NCI-H345 treated with DMSO at 0.1 percent for 48 hours (cell line): ENCODE measurements at regions not wholly inside any gene's neighbourhood (a gene's known extent, or its start where the extent isn't known, plus 50 kb on each side); places are given as distances from the start of the nearest gene placed in this dataset.

Experiments used
- DNase-seq: peaks from one replicate; lab custom pipeline; 2025; ENCODE audit not compliant: unreplicated experiment; lab: John Stamatoyannopoulos, UW

DNA sequence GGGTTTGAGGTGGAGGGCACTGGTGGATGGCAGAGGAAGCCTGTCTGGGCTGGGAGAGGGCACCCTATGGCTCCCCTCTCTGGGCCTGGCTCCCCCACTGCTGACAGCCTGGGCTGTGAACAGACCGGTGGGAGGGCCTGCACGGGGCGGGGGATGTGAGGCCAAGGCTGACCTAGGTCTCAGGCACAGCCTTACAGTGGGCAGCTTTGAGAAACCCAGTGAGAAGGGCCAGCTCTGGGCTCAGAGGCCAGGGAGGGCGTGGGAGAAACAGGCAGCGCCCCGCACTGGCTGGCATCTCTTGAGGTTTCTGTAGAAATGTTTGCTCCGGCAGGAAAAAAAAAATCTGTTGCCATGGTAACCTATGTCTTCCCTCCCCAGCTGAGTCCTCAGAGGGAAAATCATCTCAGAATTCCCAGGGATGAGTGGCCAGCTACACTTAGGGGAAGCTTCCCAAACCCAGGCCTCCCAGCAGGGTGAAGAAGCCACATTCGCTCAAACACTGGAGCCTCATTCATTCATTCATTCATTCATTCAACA, 71.7 kb upstream of the TAF1B start:
- no peak for DNase-seq

DNA sequence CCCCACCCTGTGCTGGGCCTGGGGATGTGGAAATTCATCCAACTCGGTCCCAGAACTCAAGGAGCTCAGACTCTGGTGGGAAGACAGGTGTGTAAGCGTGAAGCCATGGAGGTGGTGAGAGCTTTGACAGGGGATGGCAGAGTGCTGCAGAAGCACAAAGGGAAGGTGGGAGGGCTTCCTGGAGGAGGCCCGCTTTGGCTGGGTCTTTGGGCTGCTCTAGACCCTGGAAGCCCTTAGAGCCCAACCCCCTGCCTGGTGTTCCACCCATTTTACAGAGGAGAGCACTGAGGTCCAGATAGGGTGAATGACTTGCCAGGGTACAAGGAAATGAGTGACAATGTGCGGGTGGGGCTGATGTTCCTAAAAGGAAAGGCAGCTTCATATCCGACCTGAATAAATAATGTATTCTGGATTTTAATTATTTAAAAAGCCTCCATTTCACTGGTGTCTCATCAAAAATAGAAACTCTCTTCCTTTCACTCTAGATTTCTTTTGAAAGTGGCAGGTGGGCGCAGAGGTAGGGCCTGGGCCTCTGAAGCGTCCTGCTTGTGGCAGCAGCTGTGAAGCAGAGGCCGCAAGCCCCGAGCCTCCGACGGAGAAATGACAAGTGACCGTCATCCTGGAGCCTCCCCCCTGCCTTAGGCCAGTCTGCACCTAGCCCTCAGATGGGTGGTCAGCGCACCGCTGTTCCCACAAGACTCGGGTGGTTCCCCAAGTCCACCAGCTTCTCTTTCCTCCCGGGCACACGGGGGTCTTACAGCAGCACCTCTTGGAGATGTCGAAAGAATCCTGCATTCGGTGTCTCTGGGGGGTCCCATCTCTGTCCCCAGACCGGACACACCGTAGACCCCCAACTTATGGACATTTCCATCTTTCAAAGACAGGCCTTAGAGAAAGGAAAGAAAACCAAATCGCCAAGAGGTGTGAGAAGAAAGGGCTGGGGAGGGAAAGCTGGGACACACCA, 71.0 kb upstream of the TAF1B start:
- DNase-seq: no peak

GRCh38 chr2:9772999-9773902, 70.0 kb upstream of the TAF1B start:
- no peak for DNase-seq

DNA sequence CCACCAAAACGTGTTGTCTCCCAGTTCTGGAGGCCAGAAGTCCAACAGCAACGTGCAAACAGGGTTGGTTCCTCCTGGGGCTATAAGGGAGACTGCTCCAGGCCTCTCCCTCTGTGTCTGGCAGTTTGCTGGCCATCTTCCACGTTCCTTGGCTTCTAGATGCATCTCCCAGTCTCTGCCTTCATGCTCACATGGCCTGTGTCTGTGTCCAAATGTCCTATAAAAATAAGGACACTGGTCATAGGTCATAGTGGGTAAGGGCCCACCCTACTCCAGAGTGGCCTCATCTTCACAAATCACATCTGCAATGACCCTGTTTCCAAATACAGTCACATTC, 69.4 kb upstream of the TAF1B start:
- DNase-seq: no peak

DNA sequence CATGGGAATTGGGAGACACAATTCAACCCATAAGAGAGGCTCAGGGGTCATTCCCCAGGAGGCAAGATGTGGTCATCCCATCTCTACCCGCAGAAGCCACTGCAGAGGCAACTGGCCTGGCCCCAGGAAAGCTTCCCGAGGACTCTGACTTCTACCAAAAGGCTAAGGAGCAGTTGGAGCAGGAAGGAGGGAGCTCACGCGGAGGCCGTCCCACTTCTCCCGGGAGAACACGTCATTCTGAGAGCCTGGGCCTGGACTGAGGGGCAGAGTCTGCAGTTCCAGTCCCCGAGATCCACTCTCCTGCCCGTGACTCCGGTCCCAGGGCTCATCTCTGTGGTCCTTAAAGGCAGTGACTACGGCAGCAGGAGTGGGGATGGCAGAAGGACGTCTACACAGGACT, 69.0 kb upstream of the TAF1B start:
- no peak for DNase-seq

DNA sequence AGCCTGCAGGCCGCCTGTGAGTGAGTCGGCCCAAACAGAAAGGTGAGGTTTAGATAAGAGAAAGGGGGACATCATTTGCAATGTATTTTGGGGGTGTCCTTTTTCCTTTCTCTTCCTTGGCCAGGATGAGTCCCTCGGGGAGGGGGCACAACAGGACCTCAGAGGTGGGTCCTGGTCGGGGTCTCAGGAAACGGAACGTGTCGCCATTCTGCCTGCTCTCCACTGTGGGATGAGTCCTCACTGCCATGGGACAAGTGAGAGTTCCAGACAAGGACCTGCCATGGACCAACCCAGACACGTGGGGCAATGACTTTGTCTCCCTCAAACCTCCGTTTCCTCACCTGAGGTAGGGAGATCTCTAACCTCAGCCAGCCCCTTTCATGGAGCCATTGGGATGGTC, 67.9 kb upstream of the TAF1B start:
- no peak for DNase-seq

GRCh38 chr2:9775999-9776712, 67.1 kb upstream of the TAF1B start:
- no peak for DNase-seq

DNA sequence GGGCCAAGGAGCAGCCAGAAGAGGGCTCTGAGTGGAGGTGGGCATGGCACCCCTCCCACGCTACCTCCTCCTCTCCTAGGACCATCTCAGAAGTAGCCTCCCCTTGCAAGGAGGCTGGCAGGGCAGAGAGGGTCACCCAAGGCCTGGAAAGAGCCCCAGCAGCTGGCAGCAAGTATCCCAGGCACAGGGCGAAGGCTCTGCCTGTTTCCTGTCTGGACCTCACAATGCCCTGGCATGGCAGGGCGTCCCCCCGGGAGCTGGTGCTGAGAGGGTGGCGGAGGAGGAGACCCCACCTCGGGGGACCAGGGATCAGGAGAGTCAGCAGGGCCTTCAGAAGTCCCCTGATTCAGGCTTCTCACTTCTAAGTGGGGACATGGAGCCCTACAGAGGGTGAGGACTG, 66.2 kb upstream of the TAF1B start:
- no peak for DNase-seq

DNA sequence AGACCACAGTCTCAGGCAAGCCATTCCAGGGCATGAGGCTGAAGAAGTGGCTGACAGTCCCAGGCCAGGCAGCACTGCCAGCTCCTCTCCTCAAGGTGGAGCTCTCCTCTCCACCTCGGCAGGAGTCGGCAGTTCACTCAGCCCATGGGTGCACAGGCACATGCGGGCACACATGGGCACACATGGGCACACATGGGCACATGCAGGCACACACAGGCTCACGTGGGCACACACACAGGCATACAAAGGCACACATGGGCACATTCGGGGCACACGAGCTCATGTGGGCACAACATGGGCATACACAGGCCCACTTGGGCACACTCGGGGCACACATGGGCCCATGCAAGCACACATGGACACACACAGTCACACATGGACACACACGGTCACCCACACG, 65.3 kb upstream of the TAF1B start:
- DNase-seq: no peak

DNA sequence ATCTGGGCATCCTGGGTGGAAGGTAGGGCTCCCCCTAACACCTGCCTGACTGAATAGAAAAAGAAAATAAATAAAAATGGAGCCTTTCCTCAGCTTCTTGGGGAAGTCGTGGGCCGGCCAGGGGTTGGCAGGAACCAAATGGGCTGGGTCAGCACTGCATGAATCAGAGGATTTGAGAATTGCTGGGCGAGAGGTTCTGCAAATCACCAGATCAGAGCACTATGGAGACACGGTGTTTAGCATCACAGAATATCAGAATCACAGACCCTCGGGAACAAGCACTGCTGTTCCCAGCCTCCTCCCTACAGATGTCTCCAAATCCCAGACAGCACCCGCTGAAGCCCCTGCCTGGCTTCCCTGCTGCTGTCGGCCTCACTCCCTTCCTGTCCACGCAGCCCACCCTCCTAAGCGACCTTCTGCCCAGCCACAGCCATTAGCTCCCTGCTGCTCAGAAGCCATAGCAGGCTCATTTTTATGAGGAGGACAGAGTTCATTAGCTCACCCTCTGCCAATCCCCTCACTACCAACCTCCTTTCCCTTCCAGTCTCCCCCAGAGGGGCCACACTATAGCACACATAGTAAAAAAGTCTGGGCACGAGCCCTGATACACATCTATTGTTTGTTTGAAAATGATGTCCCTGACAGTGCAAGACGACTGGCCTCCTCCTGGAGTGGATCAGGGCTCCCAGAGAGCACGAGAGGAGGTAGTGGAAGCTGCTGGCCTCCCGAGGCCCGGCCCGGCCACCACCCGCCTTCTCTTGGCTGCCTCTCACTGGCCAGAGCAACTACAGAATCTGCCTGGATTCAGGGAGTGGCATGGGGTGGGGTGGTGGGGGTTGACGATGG, 64.6 kb upstream of the TAF1B start:
- DNase-seq: no peak

- DNase-seq: no peak
These were observed 63.5 kb upstream of the TAF1B start for GRCh38 chr2:9779596-9780264.

DNA sequence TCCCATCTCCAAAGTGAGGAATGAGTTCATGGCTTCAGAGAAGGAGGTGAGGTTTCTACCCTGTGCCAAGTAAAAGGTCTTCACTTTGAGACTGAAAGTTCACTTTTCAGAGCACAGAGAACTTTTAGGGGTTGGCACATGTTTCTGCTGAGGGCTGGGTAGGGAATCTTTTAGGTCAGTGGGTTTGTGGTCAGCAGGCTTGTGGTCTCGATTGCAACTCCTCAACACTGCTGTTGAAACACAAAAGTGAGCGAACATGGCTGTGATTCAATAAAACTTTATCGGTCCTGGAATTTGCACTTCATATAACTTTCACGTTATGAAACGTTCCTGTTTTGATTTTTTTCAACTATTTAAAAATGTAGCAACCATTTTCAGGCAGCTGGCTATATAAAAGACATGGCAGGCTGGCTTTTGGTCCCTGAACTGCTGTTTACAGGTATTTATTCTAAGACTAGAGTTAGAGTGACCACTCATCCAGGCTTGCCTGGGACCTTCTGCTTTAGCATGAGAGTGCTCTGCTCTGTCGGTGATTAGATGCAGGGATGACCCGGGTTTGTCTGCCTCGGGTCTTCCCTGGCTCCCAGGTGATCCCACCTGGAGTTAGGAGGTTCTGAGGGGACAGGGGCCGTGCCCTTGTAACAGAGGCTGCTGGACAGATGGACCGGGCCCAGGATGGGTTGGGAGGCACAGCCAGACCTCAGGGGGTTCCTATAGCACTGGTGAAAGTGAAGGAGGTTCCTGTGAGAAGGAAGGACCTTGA, 62.7 kb upstream of the TAF1B start:
- no peak for DNase-seq

DNA sequence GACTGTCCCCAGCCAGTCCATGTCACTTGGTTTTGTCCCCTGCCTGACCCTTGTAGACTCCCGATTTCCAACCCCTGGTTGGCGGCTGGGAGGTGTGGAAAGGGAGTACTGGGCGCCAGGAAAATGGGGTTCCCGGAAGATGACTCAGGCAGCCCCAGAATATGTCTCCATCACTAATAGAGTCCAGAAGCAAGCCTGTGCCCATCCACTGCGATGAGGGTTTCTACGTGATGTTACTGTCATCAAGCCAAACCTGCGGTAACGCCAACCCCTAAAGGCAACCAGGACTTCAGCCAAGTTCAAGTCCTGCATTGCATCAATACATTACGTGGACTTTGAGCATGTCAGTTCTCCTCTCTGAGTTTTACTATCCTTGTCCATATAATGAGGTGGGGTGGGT, 62.0 kb upstream of the TAF1B start:
- DNase-seq: no peak

DNA sequence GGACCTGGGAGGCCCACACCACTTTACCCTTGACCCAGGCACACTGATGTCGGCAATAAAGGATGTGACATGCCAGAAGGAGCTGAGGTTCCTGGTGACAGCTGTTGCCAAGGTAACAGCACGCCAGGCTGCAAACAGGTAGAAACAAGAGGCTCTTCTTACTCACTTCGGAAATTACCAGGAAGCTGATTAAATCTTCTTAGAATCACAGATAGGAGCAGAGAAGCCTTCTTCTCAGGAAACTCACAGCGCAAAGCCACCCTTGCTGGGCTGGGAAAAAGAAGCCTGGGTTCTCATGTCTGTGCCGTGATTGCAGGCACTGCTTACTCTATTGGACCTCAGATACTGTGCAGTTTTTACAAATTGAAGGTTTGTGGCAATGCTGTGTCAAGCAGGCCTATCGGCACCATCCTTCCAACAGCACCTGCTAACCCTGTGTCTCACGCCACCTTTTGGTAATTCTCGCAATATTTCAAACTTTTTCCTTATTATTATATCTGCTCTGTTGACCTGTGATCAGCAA, 61.0 kb upstream of the TAF1B start:
- no peak for DNase-seq

DNA sequence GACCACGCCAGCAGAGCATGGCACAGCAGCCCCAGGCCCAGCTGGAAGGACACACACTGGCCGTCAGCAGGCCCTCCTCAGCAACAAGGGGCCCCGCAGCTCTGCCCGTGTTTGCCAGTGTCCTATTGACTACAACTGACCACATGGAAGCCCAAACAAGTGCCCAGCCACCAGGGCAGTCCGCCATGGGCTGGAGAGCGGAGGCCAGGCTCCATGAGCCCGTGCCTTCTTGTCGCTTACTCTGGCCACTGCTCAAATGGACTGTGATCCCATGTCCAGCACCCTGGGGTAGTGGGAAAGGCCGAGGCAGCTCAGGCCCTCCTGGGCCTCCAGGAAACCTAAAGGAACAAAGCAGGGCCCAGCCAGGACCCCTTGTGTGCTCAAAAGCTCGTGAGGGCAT, 53.9 kb upstream of the TAF1B start:
- DNase-seq: no peak

DNA sequence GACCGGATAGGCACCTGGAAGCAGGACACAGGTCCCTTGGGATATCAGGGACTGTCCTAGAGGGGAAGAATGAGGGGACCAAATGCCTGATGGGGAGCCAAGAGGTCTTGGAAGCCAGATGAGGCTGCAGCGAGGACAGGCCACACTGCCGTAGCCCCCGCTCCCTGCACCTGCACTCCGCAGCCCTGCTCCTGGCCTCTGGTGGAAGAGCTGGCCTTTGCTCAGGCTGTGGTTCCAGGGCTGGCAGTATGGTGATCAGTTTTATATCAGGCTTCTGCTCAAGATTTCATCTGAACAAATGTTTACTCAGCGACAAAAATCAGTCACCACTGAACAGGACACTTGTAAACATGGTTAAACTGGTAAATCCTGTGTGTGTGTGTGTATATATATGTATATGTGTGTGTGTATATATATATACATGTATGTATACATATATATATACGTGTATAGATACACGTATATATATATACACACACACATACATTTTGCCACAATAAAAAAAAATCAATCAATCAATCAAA, 52.5 kb upstream of the TAF1B start:
- no peak for DNase-seq

- no peak for DNase-seq
These were observed 51.6 kb upstream of the TAF1B start for GRCh38 chr2:9791711-9792110.

- DNase-seq: no peak
These were observed 49.9 kb upstream of the TAF1B start for GRCh38 chr2:9793156-9793917.
